Panc1 (cell line): ENCODE measurements at regions not wholly inside any gene's neighbourhood (a gene's known extent, or its start where the extent isn't known, plus 50 kb on each side); places are given as distances from the start of the nearest gene placed in this dataset.

Experiments used
- ATAC-seq: fragments of 200-7000 bp; cut with Tn5 transposase; 2 replicates; pipeline ENCODE4 v1.9.1; 2020; ENCODE audit warnings: mild to moderate bottlenecking, moderate library complexity
- BruUV-seq: library from RNA; stranded (reverse); fragments of 400-500 nt; replicated peaks from 2 replicates; lab custom pipeline; 2021; lab: Mats Ljungman, UMichigan
- CTCF ChIA-PET: fragments of 300-600 bp; sonication (Branson Sonifier 250); formaldehyde crosslinking; loops from one replicate; lab custom pipeline; 2022; ENCODE audit warnings: antibody characterized with exemption; lab: Charles Lee
- POLR2A ChIA-PET: fragments of 300-600 bp; sonication (Branson Sonifier 250); formaldehyde crosslinking; loops from one replicate; lab custom pipeline; 2022; ENCODE audit warnings: antibody characterized with exemption; lab: Charles Lee
- DNase-seq: peaks from one replicate; pipeline ENCODE4 v3.0.0-alpha.2; 2010; ENCODE audit warnings: low read depth, low spot score
- H3K27ac ChIP-seq: 2 replicates; pipeline ENCODE4 v1.5.1; 2011; ENCODE audit warnings: mild to moderate bottlenecking, low read length, inconsistent platforms
- H3K27me3 ChIP-seq: fragments of 200-500 bp; sonication (Bioruptor generic); 2 replicates; pipeline ENCODE4 v1.6.0; 2014; ENCODE audit warnings: low read length, inconsistent platforms; ENCODE audit not compliant: control insufficient read depth, insufficient read depth
- H3K36me3 ChIP-seq: fragments of 200-500 bp; sonication (Bioruptor generic); 2 replicates; pipeline ENCODE4 v1.5.1; 2014; ENCODE audit warnings: inconsistent platforms, mild to moderate bottlenecking, low read length, moderate library complexity; ENCODE audit not compliant: control insufficient read depth, insufficient read depth
- H3K4me1 ChIP-seq: 2 replicates; pipeline ENCODE4 v1.5.1; 2011; ENCODE audit warnings: inconsistent platforms, mild to moderate bottlenecking, low read length, moderate library complexity; ENCODE audit not compliant: control insufficient read depth, insufficient read depth
- H3K4me3 ChIP-seq, 2 experiments: 2 replicates each; pipeline ENCODE4 v1.5.1; 2011 to 2012; ENCODE audit warnings: low read depth in 2 of 2, low read length in 2 of 2, mild to moderate bottlenecking in 2 of 2, inconsistent platforms in 1 of 2, moderate library complexity in 1 of 2
- H3K9me3 ChIP-seq: fragments of 200-500 bp; sonication (Bioruptor generic); 2 replicates; pipeline ENCODE4 v1.5.1; 2014; ENCODE audit warnings: low read depth, mild to moderate bottlenecking, inconsistent platforms, low read length, moderate library complexity; ENCODE audit not compliant: control insufficient read depth, insufficient read depth
- POLR2AphosphoS5 ChIP-seq: IDR thresholded peaks from 2 replicates; pipeline ENCODE4 v1.6.1; 2012; ENCODE audit warnings: mild to moderate bottlenecking, low read depth, low read length, moderate library complexity
- SIN3A ChIP-seq: IDR thresholded peaks from 2 replicates; pipeline ENCODE4 v1.6.1; 2012; ENCODE audit warnings: low read depth, mild to moderate bottlenecking, low read length, moderate library complexity, borderline replicate concordance; ENCODE audit not compliant: insufficient read depth
- TCF7L2 ChIP-seq: IDR thresholded peaks from 2 replicates; pipeline ENCODE4 v1.6.1; 2011; ENCODE audit warnings: mild to moderate bottlenecking, low read depth, low read length, inconsistent platforms
- in situ Hi-C: cut with HindIII; loops from 2 replicates; pipeline ENCODE4 v1.10.0; 2016; ENCODE audit warnings: low sequenced_read_pairs, low pct_unique_long_range_greater_than_20kb
- intact Hi-C: fragments of 100-400 bp; cut with micrococcal nuclease; formaldehyde crosslinking; loops from one replicate; pipeline ENCODE4 v1.10.0; 2022; ENCODE audit not compliant: unreplicated experiment
- TF ChIP-seq, protein P1 (sequence below): fragments of 450-650 bp; IDR thresholded peaks from 2 replicates; pipeline ENCODE4 v1.5.1; 2017; ENCODE audit warnings: mild to moderate bottlenecking
- TF ChIP-seq, protein P2 (sequence below), 2 experiments: IDR thresholded peaks; 2 replicates each; pipeline ENCODE4 v1.6.1; 2011 to 2012; ENCODE audit warnings: low read depth in 2 of 2, control low read depth in 1 of 2, low read length in 1 of 2, mild to moderate bottlenecking in 1 of 2, moderate library complexity in 1 of 2; ENCODE audit not compliant: insufficient read depth in 1 of 2

DNA sequence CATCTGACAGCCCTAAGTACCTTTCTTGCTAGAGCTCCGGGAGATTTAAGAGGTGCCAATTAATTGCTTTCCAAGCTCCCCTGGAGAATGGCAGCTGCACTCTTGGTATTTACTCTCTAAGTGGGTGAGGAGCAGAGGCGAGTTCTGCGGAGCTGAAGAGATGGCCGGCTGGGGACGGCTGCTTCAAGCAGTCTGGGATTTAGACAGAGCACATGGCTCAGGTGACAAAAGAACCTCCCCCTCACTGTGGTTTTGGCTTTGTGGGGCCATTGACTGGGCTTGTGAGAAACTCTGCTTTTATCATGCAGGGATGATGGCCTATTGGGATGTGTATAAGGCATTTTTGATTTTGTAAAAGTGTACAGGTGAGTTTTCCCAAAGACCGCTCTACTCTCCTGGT, 239.3 kb upstream of the EEF2KMT start:
- Histone ChIP-seq H3K27ac (no peak overlapping the region), H3K27me3 (peaks cover 12% of the 10 kb centered on the region), H3K4me1 (no peaks in the 10 kb centered on the region), H3K9me3 (no peaks in the 10 kb centered on the region), H3K36me3 (no peaks in the 10 kb centered on the region), H3K4me3 (no peak overlapping the region)
- ChIA-PET POLR2A (no interaction called here), CTCF (no interaction called here)
- intact Hi-C loops: no loop called here
- TF ChIP-seq POLR2AphosphoS5 (no peak), SIN3A (no peak)
- in situ Hi-C loops: no loop called here
- no peak for DNase-seq
- no TSS peak for BruUV-seq
- ATAC-seq: no peak

DNA sequence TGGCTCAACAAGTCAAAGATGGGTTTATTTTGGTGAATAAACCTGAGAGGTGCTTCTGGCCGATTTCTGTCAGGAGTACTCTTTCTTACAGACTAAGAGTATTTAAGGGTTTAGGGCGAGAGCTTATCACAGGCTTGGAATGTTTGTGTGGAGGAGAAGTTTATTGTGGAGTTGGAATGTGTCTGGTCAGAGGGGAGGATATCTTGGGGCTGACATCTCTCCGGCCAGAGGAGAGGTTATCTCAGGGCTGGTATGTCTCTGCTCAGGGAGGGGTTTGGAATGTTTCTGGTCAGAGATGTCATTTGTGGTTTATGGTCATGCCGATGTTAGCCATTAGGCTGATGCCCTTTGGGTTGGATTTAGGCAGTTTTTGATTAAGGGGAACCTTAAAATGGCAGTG, 236.4 kb upstream of the EEF2KMT start:
- ChIA-PET POLR2A (no interaction called here), CTCF (no interaction called here)
- Histone ChIP-seq H3K36me3 (no peaks in the 10 kb centered on the region), H3K27ac (no peak overlapping the region), H3K9me3 (no peaks in the 10 kb centered on the region), H3K4me1 (no peaks in the 10 kb centered on the region), H3K27me3 (peaks cover 12% of the 10 kb centered on the region), H3K4me3 (no peak overlapping the region)
- intact Hi-C loops: no loop called here
- no peak for DNase-seq
- TF ChIP-seq, protein P1, sequence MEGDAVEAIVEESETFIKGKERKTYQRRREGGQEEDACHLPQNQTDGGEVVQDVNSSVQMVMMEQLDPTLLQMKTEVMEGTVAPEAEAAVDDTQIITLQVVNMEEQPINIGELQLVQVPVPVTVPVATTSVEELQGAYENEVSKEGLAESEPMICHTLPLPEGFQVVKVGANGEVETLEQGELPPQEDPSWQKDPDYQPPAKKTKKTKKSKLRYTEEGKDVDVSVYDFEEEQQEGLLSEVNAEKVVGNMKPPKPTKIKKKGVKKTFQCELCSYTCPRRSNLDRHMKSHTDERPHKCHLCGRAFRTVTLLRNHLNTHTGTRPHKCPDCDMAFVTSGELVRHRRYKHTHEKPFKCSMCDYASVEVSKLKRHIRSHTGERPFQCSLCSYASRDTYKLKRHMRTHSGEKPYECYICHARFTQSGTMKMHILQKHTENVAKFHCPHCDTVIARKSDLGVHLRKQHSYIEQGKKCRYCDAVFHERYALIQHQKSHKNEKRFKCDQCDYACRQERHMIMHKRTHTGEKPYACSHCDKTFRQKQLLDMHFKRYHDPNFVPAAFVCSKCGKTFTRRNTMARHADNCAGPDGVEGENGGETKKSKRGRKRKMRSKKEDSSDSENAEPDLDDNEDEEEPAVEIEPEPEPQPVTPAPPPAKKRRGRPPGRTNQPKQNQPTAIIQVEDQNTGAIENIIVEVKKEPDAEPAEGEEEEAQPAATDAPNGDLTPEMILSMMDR: no peak
- TF ChIP-seq SIN3A: no peak
- TF ChIP-seq, protein P2, sequence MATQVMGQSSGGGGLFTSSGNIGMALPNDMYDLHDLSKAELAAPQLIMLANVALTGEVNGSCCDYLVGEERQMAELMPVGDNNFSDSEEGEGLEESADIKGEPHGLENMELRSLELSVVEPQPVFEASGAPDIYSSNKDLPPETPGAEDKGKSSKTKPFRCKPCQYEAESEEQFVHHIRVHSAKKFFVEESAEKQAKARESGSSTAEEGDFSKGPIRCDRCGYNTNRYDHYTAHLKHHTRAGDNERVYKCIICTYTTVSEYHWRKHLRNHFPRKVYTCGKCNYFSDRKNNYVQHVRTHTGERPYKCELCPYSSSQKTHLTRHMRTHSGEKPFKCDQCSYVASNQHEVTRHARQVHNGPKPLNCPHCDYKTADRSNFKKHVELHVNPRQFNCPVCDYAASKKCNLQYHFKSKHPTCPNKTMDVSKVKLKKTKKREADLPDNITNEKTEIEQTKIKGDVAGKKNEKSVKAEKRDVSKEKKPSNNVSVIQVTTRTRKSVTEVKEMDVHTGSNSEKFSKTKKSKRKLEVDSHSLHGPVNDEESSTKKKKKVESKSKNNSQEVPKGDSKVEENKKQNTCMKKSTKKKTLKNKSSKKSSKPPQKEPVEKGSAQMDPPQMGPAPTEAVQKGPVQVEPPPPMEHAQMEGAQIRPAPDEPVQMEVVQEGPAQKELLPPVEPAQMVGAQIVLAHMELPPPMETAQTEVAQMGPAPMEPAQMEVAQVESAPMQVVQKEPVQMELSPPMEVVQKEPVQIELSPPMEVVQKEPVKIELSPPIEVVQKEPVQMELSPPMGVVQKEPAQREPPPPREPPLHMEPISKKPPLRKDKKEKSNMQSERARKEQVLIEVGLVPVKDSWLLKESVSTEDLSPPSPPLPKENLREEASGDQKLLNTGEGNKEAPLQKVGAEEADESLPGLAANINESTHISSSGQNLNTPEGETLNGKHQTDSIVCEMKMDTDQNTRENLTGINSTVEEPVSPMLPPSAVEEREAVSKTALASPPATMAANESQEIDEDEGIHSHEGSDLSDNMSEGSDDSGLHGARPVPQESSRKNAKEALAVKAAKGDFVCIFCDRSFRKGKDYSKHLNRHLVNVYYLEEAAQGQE (IDR thresholded peaks at IDR 0.05; ENCODE audit: insufficient read depth in 1 of 2, low read depth in 2 of 2, low read length in 1 of 2): no peak
- no peak for TF ChIP-seq POLR2AphosphoS5
- no peak for TF ChIP-seq TCF7L2
- no peak for ATAC-seq
- BruUV-seq: no TSS peak
- in situ Hi-C loops: no loop called here

DNA sequence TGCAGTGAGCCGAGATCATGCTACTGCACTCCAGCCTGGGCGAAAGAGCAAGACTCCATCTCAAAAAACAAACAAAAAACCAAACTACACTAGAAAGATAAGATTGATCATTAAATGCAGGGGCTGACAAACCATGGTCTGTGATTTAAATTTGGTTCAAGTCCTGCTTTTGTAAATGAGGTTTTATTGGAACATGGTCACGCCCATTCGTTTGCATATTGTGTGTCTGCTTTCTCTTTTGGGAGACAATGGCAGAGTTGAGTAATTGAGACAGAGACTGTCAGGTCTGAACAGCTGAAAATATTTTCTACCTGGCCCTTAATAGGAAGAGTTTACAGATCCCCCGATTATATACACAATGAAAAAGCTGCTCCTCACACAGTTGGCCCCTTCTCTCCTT, 235.5 kb upstream of the EEF2KMT start:
- in situ Hi-C loops: no loop called here
- CTCF ChIA-PET: no interaction called here

More for the DNA sequence above, 235.5 kb upstream of the EEF2KMT start:
- TF ChIP-seq, protein P1: no peak
- no peak for TF ChIP-seq SIN3A
- intact Hi-C loops: no loop called here
- H3K9me3 ChIP-seq: no peaks in the 10 kb centered on the region
- POLR2A ChIA-PET: no interaction called here
- no peak for DNase-seq
- no peak overlapping the region for H3K27ac ChIP-seq
- no peak for ATAC-seq
- H3K36me3 ChIP-seq: no peaks in the 10 kb centered on the region
- H3K4me3 ChIP-seq: no peak overlapping the region
- no peaks in the 10 kb centered on the region for H3K4me1 ChIP-seq
- BruUV-seq: no TSS peak
- peaks cover 12% of the 10 kb centered on the region for H3K27me3 ChIP-seq
